HCT116 (cell line): ENCODE measurements at regions not wholly inside any gene's neighbourhood (a gene's known extent, or its start where the extent isn't known, plus 50 kb on each side); places are given as distances from the start of the nearest gene placed in this dataset.

Experiments used
- CBX3 ChIP-seq: IDR thresholded peaks from 2 replicates; pipeline ENCODE4 v1.6.1; 2012; ENCODE audit warnings: low read depth
- CTCF ChIP-seq, 3 experiments: fragments of 200-600 bp in 1 of 3; sonication (generic) in 1 of 3; IDR thresholded peaks in 2 of 3; conservative IDR thresholded peaks in 1 of 3; 2 replicates each; pipeline ENCODE4 v1.5.1; 2012 to 2017; ENCODE audit warnings: low read depth in 2 of 3, low read length in 2 of 3, antibody characterized with exemption in 1 of 3, borderline replicate concordance in 1 of 3, control low read depth in 1 of 3, mild to moderate bottlenecking in 1 of 3, mixed read lengths in 1 of 3, mixed run types in 1 of 3, moderate library complexity in 1 of 3; ENCODE audit not compliant: insufficient read depth in 1 of 3
- EGR1 ChIP-seq: IDR thresholded peaks from 2 replicates; pipeline ENCODE4 v1.6.1; 2012; ENCODE audit warnings: low read depth
- FOSL1 ChIP-seq: IDR thresholded peaks from 2 replicates; pipeline ENCODE4 v1.6.1; 2012; ENCODE audit warnings: low read depth
- POLR2A ChIP-seq: IDR thresholded peaks from 2 replicates; pipeline ENCODE4 v1.7.0; 2011; ENCODE audit warnings: borderline replicate concordance; ENCODE audit not compliant: insufficient read depth, insufficient read length; ENCODE audit errors: extremely low read depth
- POLR2AphosphoS5 ChIP-seq: IDR thresholded peaks from 2 replicates; pipeline ENCODE4 v1.6.1; 2011; ENCODE audit warnings: mild to moderate bottlenecking, low read depth, low read length, moderate library complexity
- YY1 ChIP-seq: IDR thresholded peaks from 2 replicates; pipeline ENCODE4 v1.6.1; 2011; ENCODE audit warnings: low read length, low read depth, moderate library complexity, mild to moderate bottlenecking; ENCODE audit not compliant: insufficient replicate concordance; ENCODE audit errors: extremely low read depth
- TF ChIP-seq, protein P1 (sequence below): IDR thresholded peaks from 2 replicates; pipeline ENCODE4 v1.6.1; 2012

DNA sequence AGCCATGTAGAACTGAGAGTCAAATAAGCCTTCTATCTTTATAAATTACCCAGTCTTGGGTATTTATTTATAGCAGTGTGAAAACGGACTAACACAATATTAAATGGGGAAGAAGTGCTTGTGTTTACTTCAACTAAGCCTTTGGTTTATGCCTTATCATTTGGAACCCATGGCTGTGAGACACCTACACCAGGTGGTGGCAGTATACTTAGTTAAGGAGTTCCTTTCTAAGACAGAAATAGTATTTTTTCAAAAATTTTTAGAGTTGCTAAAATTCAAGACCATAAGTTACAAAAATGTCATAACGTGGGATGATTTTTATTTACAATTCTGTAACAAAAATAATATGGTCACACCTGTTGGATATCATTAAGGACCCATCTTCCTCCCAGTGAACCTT, 354.5 kb upstream of the SOX14 start:
- TF ChIP-seq CTCF (IDR thresholded peaks at IDR 0.05 in 2 of 3, conservative IDR thresholded peaks at IDR 0.05 in 1 of 3; ENCODE audit: borderline replicate concordance in 1 of 3, insufficient read depth in 1 of 3, low read depth in 2 of 3, low read length in 2 of 3) (peak; percentile 23 to 44 (median 39); a peak in 4 of 6 replicates), YY1 (no peak), POLR2AphosphoS5 (no peak), FOSL1 (no peak), POLR2A (no peak), CBX3 (no peak), EGR1 (no peak)
- TF ChIP-seq, protein P1, sequence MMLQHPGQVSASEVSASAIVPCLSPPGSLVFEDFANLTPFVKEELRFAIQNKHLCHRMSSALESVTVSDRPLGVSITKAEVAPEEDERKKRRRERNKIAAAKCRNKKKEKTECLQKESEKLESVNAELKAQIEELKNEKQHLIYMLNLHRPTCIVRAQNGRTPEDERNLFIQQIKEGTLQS = no peak
